SK-N-SH (cell line): ENCODE measurements at regions not wholly inside any gene's neighbourhood (a gene's known extent, or its start where the extent isn't known, plus 50 kb on each side); places are given as distances from the start of the nearest gene placed in this dataset.

Source experiments
- CTCF ChIA-PET: fragments of 300-600, 350-600 bp; formaldehyde crosslinking; extraction: SDS; loops from one replicate; lab custom pipeline; 2021; lab: Yijun Ruan, JAX
- POLR2A ChIA-PET: fragments of 350-600 bp; sonication (Branson Sonifier 250); formaldehyde crosslinking; extraction: SDS; loops from one replicate; lab custom pipeline; 2020; ENCODE audit warnings: antibody characterized with exemption, inconsistent platforms; lab: Yijun Ruan, JAX
- DNase-seq: peaks from one replicate; pipeline ENCODE4 v3.0.0; 2012
- H2AFZ ChIP-seq: fragments of 200-600 bp; sonication (generic); 2 replicates; pipeline ENCODE4 v1.8.1; 2016; ENCODE audit warnings: antibody characterized with exemption, mild to moderate bottlenecking, low read depth
- H3F3A ChIP-seq: fragments of 200-600 bp; sonication (generic); replicated peaks from 2 replicates; pipeline ENCODE3; 2016; ENCODE audit warnings: antibody characterized with exemption, mild to moderate bottlenecking; ENCODE audit not compliant: insufficient read depth
- H3K27ac ChIP-seq, 2 experiments: fragments of 200-500 bp in 1 of 2; fragments of 200-600 bp in 1 of 2; sonication (Bioruptor generic) in 1 of 2; sonication (generic), shearing (Covaris generic) in 1 of 2; 2 replicates each; pipeline versions ENCODE4 v1.5.1 to v1.6.1; 2014 to 2016; ENCODE audit warnings: low read depth in 2 of 2, inconsistent platforms in 1 of 2, low read length in 1 of 2, mild to moderate bottlenecking in 1 of 2, mixed read lengths in 1 of 2
- H3K27me3 ChIP-seq: fragments of 200-600 bp; sonication (generic), shearing (Covaris generic); 2 replicates; pipeline ENCODE4 v1.6.1; 2016; ENCODE audit warnings: mixed run types; ENCODE audit not compliant: insufficient read depth
- H3K36me3 ChIP-seq, 2 experiments: fragments of 200-500 bp in 1 of 2; fragments of 200-600 bp in 1 of 2; sonication (Bioruptor generic) in 1 of 2; sonication (generic) in 1 of 2; replicated peaks in 1 of 2; 2 replicates each; pipeline versions ENCODE3 to v1.5.1; 2014 to 2016; ENCODE audit warnings: low read length in 1 of 2, mild to moderate bottlenecking in 1 of 2; ENCODE audit not compliant: insufficient read depth in 2 of 2, control insufficient read depth in 1 of 2
- H3K4me1 ChIP-seq, 2 experiments: fragments of 200-500 bp in 1 of 2; fragments of 200-600 bp in 1 of 2; sonication (Bioruptor generic) in 1 of 2; sonication (generic), shearing (Covaris generic) in 1 of 2; 2 replicates each; pipeline versions ENCODE4 v1.5.1 to v1.6.1; 2014 to 2016; ENCODE audit warnings: low read depth in 1 of 2, low read length in 1 of 2, mixed run types in 1 of 2; ENCODE audit not compliant: insufficient read depth in 2 of 2, control insufficient read depth in 1 of 2
- H3K4me2 ChIP-seq: fragments of 200-600 bp; sonication (generic), shearing (Covaris generic); 2 replicates; pipeline ENCODE4 v1.6.1; 2017; ENCODE audit warnings: mixed run types
- H3K4me3 ChIP-seq, 2 experiments: fragments of 200-500 bp in 1 of 2; fragments of 200-600 bp in 1 of 2; sonication (Bioruptor generic) in 1 of 2; sonication (generic), shearing (Covaris generic) in 1 of 2; 2 replicates each; pipeline versions ENCODE4 v1.5.1 to v1.8.1; 2014 to 2016; ENCODE audit warnings: low read depth in 2 of 2, inconsistent platforms in 1 of 2, low read length in 1 of 2, mild to moderate bottlenecking in 1 of 2, mixed read lengths in 1 of 2, moderate library complexity in 1 of 2
- H3K79me2 ChIP-seq: fragments of 200-600 bp; sonication (generic); 2 replicates; pipeline ENCODE4 v1.8.1; 2017; ENCODE audit warnings: mild to moderate bottlenecking; ENCODE audit not compliant: insufficient read depth
- H3K9ac ChIP-seq: fragments of 200-600 bp; sonication (generic); 2 replicates; pipeline ENCODE4 v1.6.1; 2017; ENCODE audit warnings: mixed run types
- H3K9me2 ChIP-seq: fragments of 200-600 bp; sonication (generic); 2 replicates; pipeline ENCODE4 v1.6.1; 2017; ENCODE audit warnings: mixed run types
- H3K9me3 ChIP-seq: fragments of 200-600 bp; sonication (generic); 2 replicates; pipeline ENCODE4 v1.6.1; 2017; ENCODE audit warnings: mixed run types, mild to moderate bottlenecking, moderate library complexity
- H4K20me1 ChIP-seq: fragments of 200-600 bp; sonication (generic); 2 replicates; pipeline ENCODE4 v1.6.1; 2017; ENCODE audit warnings: mild to moderate bottlenecking, mixed run types; ENCODE audit not compliant: insufficient read depth
- CTCF ChIP-seq: fragments of 200-600 bp; sonication (generic); IDR thresholded peaks from 2 replicates; pipeline ENCODE4 v1.6.1; 2017; ENCODE audit warnings: antibody characterized with exemption, mild to moderate bottlenecking, moderate library complexity
- FOSL2 ChIP-seq: IDR thresholded peaks from 2 replicates; pipeline ENCODE4 v1.4.0; 2012; ENCODE audit warnings: low read depth, mild to moderate bottlenecking, moderate library complexity, borderline replicate concordance
- FOXM1 ChIP-seq: IDR thresholded peaks from 2 replicates; pipeline ENCODE4 v1.4.0; 2012; ENCODE audit warnings: low read depth, mild to moderate bottlenecking
- GABPA ChIP-seq: IDR thresholded peaks from 2 replicates; pipeline ENCODE4 v1.4.0; 2012; ENCODE audit warnings: low read depth, mild to moderate bottlenecking
- GATA2 ChIP-seq: sonication (generic); formaldehyde crosslinking; IDR thresholded peaks from 2 replicates; pipeline ENCODE4 v1.5.0; 2020; ENCODE audit warnings: mild to moderate bottlenecking, missing genetic modification reagents
- IRF3 ChIP-seq: fragments of 150-350 bp; IDR thresholded peaks from 2 replicates; pipeline ENCODE4 v1.6.1; 2016; ENCODE audit warnings: mild to moderate bottlenecking, low read depth, low read length
- JUND ChIP-seq: IDR thresholded peaks from 2 replicates; pipeline ENCODE4 v1.4.0; 2012
- MAX ChIP-seq: IDR thresholded peaks from 2 replicates; pipeline ENCODE4 v1.4.0; 2012; ENCODE audit warnings: low read depth
- MEF2A ChIP-seq: IDR thresholded peaks from 2 replicates; pipeline ENCODE4 v1.4.0; 2012; ENCODE audit warnings: low read depth, borderline replicate concordance
- MXI1 ChIP-seq: IDR thresholded peaks from 2 replicates; pipeline ENCODE4 v1.6.1; 2012; ENCODE audit warnings: mild to moderate bottlenecking, low read depth, low read length, improper control_type of control experiment
- RAD21 ChIP-seq: IDR thresholded peaks from 2 replicates; pipeline ENCODE4 v1.6.1; 2012; ENCODE audit warnings: mild to moderate bottlenecking, low read length
- RFX5 ChIP-seq: IDR thresholded peaks from 2 replicates; pipeline ENCODE4 v1.6.1; 2012; ENCODE audit warnings: mild to moderate bottlenecking, improper control_type of control experiment, low read length
- RXRA ChIP-seq: IDR thresholded peaks from 2 replicates; pipeline ENCODE4 v1.4.0; 2012; ENCODE audit warnings: low read depth, mild to moderate bottlenecking, borderline replicate concordance
- TAF1 ChIP-seq: IDR thresholded peaks from 2 replicates; pipeline ENCODE4 v1.6.1; 2012; ENCODE audit warnings: low read depth, mild to moderate bottlenecking, low read length, moderate library complexity, borderline replicate concordance
- TEAD4 ChIP-seq: IDR thresholded peaks from 2 replicates; pipeline ENCODE4 v1.4.0; 2012; ENCODE audit warnings: mild to moderate bottlenecking, borderline replicate concordance; ENCODE audit not compliant: insufficient read depth
- WGBS: methylation state at CpG from one replicate; pipeline ENCODE4 v1.1.6; 2017; ENCODE audit warnings: low lambda C conversion rate; 5-methylcytosine and 5-hydroxymethylcytosine counted together
- TF ChIP-seq, protein P1 (sequence below): IDR thresholded peaks from 2 replicates; pipeline ENCODE4 v1.4.0; 2012; ENCODE audit warnings: low read depth, borderline replicate concordance

GRCh38 chr2:58906081-58906645, 665.0 kb upstream of the FANCL start:
- POLR2A ChIA-PET: no interaction called here

GRCh38 chr2:58904095-58904494, 663.0 kb upstream of the FANCL start:
- H2AFZ ChIP-seq: no peak overlapping the region
- ChIA-PET POLR2A (no interaction called here), CTCF (no interaction called here)
- H3K9me2 ChIP-seq: no peaks in the 10 kb centered on the region
- no peaks in the 10 kb centered on the region for H4K20me1 ChIP-seq
- no peak overlapping the region for H3K27ac ChIP-seq
- H3K36me3 ChIP-seq: no peaks in the 10 kb centered on the region
- DNase-seq: no peak
- H3K79me2 ChIP-seq: no peaks in the 10 kb centered on the region
- no peaks in the 10 kb centered on the region for H3K9me3 ChIP-seq
- no peak overlapping the region for H3K4me3 ChIP-seq
- 45% methylated on average over 1 of the region's 1 CpG for WGBS
- no peak overlapping the region for H3K4me2 ChIP-seq
- H3K9ac ChIP-seq: no peak overlapping the region
- H3K27me3 ChIP-seq: no peaks in the 10 kb centered on the region
- H3K4me1 ChIP-seq: no peaks in the 10 kb centered on the region
- H3F3A ChIP-seq: no peaks in the 10 kb centered on the region
- no peak for TF ChIP-seq CTCF
- TF ChIP-seq FOXM1: no peak
- no peak for TF ChIP-seq RXRA
- TF ChIP-seq IRF3: no peak
- no peak for TF ChIP-seq MAX
- TF ChIP-seq JUND: no peak
- TF ChIP-seq RFX5: no peak
- TF ChIP-seq TEAD4: no peak
- no peak for TF ChIP-seq GABPA
- no peak for TF ChIP-seq MEF2A
- no peak for TF ChIP-seq TAF1
- TF ChIP-seq MXI1: no peak
- no peak for TF ChIP-seq RAD21
- TF ChIP-seq GATA2: no peak

More at GRCh38 chr2:58906081-58906645, 665.0 kb upstream of the FANCL start:
- Histone ChIP-seq H3K4me2 (no peak overlapping the region), H3K9me2 (no peaks in the 10 kb centered on the region), H2AFZ (no peak overlapping the region), H3K9me3 (no peaks in the 10 kb centered on the region), H3K27me3 (no peaks in the 10 kb centered on the region), H3K9ac (no peak overlapping the region), H3K4me1 (no peaks in the 10 kb centered on the region), H3K27ac (no peak overlapping the region), H4K20me1 (no peaks in the 10 kb centered on the region), H3K4me3 (no peak overlapping the region), H3F3A (no peaks in the 10 kb centered on the region), H3K36me3 (no peaks in the 10 kb centered on the region), H3K79me2 (no peaks in the 10 kb centered on the region)
- TF ChIP-seq MXI1 (no peak), MEF2A (no peak), FOSL2 (no peak), GATA2 (no peak), IRF3 (no peak)
- TF ChIP-seq, protein P1, sequence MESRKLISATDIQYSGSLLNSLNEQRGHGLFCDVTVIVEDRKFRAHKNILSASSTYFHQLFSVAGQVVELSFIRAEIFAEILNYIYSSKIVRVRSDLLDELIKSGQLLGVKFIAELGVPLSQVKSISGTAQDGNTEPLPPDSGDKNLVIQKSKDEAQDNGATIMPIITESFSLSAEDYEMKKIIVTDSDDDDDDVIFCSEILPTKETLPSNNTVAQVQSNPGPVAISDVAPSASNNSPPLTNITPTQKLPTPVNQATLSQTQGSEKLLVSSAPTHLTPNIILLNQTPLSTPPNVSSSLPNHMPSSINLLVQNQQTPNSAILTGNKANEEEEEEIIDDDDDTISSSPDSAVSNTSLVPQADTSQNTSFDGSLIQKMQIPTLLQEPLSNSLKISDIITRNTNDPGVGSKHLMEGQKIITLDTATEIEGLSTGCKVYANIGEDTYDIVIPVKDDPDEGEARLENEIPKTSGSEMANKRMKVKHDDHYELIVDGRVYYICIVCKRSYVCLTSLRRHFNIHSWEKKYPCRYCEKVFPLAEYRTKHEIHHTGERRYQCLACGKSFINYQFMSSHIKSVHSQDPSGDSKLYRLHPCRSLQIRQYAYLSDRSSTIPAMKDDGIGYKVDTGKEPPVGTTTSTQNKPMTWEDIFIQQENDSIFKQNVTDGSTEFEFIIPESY: no peak
- DNase-seq: no peak
- WGBS: 55% methylated on average over 7 of the region's 7 CpGs
- CTCF ChIA-PET: interaction anchor here (1.4 to 1.8 kb wide), 3 partner anchors 12 to 143 kb away, joined by 3 to 4 read pairs (median 4); no protein-coding TSS in a partner anchor
